Retina (tissue), 1 donor: ENCODE measurements at regions not wholly inside any gene's neighbourhood (a gene's known extent, or its start where the extent isn't known, plus 50 kb on each side); places are given as distances from the start of the nearest gene placed in this dataset.

Source experiments
- DNase-seq: peaks from one replicate; pipeline ENCODE4 v3.0.0-alpha.2; 2016

DNA sequence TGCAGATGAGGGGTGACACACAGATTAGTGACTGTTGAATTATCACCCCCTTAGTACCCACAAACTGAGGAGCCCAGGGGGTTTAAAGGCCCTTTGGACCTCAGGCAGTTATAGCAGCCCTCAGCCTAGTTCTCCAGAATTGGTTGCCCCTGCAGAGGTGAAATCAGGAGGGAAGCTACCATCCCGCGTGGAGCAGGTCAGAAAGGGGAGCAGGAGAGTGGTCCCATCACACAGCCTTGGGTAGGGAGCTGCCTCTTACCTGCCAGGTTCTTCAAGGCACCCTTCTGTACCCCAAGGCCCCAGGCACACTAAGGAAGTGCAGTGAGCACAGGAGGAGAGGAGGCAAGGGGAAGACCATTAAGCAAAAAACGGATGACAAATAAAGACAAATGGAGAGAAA, 121.2 kb upstream of the TNR start:
- no peak for DNase-seq

DNA sequence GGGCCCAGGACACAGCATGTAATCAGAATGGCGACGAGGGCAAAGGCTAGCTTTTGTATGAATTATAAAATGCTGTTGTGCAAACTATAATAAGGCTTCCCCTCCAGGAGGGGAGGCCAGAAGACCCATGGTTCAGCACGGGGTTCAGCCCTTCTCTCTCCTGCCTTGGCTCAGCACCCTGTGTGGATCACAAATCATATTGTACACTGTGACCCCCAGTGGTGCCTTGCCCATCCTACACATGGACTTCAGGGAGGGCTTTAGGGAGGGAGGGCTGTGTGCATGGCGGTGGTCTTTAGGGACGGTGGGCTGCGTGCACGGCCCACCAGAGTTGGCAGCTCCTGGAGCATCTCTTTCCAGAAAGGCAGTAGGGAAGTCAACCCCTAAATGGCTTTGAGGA, 120.8 kb upstream of the TNR start:
- DNase-seq = no peak

DNA sequence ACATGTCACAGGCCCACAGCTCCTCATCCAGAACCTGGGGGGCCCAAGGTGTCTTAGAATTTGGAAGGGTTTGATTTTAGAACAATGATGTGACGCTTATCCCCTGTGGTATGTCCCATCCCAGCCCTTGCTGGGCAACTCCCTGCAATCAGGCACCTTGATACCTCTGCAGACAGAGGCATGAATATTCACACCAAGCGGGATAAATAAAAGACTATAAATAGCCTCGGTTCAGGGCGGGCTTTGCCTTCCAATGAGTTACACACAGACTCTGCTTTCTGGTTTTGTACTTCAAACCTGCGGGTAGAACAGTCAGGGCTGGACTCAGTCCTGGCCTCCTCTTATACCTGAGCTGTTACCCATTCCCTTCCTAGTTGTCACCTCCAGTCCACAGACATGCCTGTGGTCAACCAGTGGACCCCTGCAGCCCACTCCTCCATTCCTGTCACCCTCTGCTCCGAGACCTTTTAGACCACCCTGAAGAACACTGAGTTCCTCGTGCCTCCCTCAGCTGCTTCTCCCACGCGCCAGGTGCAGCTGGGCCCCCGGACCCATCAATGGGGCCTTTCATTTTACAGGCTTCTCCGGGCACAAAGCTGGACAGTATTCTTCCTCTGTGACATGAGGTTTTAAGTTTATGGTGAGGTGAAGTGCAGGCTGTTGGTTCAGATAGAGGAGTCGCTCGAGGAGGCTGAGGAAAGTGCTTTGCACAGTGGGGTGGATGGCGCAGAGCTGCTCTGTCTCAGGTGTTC, 120.1 kb upstream of the TNR start:
- no peak for DNase-seq

DNA sequence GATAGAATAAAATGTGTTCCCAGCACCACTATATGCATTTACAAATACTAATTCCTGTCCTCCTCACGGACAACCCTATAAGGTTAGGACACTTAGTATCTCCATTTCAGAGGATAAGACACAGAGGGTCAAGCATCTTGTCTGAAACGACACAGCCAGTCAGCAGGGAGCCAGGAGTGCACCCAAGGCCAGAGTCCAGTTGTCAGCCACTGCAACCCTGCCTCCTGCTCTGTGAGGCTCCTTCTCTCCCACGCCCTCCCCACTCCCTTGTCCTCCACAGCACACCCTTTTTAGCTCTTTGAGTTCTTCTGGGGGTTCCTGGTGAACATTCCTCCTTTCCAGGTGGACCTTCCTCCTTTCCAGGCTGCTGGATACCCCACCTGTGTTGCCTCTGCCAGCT, 119.0 kb upstream of the TNR start:
- DNase-seq = no peak

GRCh38 chr1:175861626-175862367, 118.4 kb upstream of the TNR start:
- DNase-seq = no peak

- DNase-seq = peak; percentile 57
These were observed 114.4 kb upstream of the TNR start for GRCh38 chr1:175857756-175858155.

GRCh38 chr1:175853681-175854080, 110.3 kb upstream of the TNR start:
- no peak for DNase-seq

DNA sequence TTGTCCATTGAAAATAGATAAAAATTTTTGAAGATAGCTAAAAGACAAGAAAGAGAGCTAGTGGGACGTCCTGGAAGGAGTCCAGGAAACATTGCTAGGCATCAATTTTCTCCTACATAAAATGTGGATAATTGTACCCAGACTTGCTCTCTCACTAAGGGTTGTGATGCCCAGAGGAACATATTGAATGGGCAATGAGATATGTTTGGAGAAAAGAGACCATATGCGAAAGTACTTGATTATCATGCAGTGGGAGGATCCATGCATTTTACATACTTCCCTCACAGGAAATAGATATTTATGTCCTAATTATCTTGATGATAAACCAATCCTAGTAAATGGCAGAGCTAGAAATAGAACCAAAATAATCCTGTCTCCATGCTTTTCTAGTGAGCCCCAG, 108.4 kb upstream of the TNR start:
- no peak for DNase-seq

DNA sequence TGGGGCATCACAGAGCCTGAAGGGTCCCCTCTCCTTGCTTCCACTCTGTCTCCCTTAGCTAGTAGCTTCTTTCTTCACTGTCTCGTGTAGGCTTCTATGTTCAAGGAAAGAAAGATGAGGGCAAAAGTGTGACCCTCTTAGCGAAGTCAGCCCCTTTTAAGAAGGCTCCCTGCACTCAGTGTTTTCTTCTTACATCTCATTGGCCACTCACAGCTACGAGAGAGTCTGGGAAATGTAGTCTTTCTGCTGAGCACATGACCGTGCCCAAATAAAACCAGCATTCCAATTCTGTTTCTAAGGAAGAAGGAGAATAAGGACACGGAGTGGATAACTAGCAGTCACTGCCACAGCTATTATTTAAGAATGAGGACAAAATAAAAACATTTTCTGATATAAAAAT, 104.9 kb upstream of the TNR start:
- DNase-seq = no peak

DNA sequence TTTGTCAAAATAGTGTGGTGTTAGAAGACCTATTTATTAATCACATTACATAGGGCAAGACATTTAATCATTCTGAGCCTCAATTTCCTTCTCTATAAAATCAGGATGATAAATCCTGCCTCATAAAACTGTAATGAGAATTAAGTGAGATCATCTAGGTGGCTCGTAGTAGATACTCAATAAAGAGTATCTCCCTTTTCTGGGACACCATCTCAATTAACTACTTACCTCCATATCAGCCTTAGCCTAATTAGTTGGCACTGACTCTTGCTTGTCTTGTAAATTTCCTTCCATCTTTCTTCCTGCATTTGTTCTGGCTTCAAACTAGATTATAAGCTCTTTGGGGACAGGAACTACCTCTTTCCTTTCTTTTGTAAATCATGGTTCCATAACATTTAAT, 102.6 kb upstream of the TNR start:
- no peak for DNase-seq

- DNase-seq = no peak
These were observed 101.9 kb upstream of the TNR start for GRCh38 chr1:175845338-175845737.

DNA sequence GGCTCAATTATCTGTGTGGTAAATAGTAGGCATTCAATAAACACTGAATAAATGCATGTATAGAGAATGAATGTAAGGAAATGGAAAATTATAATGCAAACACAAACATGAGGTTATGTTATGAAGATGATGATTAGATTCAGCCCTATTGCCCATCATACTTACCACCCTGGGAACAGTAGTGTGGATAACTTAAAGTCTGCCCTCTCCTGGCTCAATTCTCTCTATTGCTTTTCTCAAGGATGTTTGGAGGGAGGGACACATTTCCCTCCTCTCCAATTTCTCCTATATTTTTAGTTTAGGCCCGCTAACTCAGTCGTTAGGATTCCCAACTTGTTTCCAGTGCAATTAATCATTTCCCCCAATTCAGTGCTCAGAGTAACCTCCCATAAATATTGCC, 101.5 kb upstream of the TNR start:
- no peak for DNase-seq

DNA sequence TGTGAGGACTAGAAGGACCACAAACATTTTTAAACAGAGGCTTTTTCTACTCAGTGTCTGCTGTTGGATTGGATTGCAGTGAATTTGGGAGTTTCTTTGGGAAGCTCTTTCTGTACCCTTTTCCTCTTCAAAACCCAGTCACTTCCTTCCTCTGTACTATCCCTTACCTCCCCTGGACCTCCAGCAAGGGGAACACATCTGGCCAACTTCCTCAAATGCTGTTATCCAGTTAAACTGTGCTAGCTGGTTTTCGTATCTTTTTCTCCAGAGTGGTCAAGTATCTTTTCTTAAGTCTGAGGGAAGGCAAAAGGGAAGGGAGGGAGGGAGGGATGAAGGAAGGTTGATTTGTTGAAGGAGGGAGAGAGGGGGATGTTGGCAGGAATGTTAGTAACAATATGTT, 99.2 kb upstream of the TNR start:
- no peak for DNase-seq

GRCh38 chr1:175841738-175842187, 98.4 kb upstream of the TNR start:
- peak; percentile 28 for DNase-seq

- DNase-seq = no peak
These were observed 97.4 kb upstream of the TNR start for GRCh38 chr1:175840787-175841186.

GRCh38 chr1:175839779-175840669, 96.6 kb upstream of the TNR start:
- no peak for DNase-seq

- DNase-seq = no peak
These were observed 91.2 kb upstream of the TNR start for GRCh38 chr1:175834597-175834996.

GRCh38 chr1:175833951-175834350, 90.6 kb upstream of the TNR start:
- no peak for DNase-seq

DNA sequence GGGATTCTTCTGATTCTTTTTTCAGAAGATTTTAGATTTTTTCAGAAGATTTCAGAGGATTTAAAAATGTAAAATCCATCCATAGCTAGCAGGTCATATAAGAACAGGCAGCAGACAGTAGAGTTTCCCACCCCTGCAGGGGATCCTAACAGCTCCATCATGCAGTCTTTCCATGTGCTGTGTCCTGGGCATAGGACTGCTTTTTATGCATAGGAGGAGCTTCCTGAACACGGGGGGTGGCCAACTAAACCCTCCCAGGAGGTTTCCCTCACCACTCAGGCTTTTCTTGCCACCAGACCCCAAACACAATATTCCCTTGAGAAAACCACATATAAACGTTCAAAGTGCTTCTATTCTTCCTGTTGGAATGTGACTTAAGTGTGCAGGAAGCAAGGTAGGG, 90.1 kb upstream of the TNR start:
- no peak for DNase-seq

DNA sequence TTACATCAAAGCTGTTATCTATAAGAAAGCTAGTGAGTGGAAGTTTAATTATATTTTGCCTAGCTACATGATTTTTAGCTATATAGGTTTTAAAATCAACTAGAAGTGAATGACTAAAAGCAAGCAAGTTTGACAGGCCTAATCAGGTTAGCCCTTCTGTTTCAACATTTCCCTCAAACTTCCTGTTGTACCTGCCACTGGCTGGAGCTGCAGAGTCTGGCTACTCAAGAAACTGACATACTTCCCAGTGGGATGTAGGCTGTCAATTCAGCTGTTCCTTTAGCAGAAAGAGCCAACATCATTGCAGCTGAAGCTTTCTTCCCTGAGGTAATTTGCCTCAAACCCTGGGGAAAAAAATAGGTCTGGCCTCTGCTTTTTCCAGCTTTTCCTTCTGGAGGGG, 87.1 kb upstream of the TNR start:
- DNase-seq = peak; percentile 9

DNA sequence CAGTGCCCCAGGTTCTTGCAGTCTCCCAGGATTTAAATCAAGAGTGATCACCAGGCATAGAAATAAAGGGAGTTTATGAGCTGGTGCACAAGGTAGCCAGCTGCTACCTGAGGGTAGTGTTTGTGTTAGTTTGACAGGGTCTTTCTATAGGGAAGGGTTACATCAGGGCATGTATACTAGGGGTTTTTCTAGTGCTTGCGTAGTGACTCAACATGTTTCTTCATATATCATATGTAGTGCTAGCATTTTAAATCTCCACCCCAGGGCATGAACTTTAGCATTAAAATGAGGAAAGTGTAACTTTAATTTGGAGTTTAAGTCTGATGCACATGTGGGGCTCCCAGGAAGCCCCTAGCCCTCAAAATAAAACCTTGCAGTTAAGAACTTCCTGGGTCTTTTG, 86.5 kb upstream of the TNR start:
- DNase-seq = no peak

- no peak for DNase-seq
These were observed 83.3 kb upstream of the TNR start for GRCh38 chr1:175826705-175827104.

DNA sequence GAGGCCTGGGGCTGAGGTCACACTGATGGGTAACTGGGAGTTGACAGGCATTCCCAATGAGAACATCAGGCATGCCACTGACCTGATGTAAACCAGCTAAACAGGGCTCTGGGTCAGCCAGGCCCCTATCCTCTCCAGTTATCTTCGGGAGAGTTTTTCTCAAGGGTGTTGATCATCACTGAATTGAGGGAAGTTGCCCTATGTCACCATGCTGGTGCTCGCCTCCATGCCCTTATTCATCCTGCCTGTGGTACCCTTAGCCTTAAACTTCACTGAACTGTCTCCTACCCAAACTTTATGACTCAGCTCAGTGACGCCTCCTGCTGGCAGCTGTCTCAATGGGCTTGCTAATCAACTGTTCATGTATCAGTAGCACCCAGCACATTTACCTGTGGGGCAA, 80.7 kb upstream of the TNR start:
- no peak for DNase-seq

DNA sequence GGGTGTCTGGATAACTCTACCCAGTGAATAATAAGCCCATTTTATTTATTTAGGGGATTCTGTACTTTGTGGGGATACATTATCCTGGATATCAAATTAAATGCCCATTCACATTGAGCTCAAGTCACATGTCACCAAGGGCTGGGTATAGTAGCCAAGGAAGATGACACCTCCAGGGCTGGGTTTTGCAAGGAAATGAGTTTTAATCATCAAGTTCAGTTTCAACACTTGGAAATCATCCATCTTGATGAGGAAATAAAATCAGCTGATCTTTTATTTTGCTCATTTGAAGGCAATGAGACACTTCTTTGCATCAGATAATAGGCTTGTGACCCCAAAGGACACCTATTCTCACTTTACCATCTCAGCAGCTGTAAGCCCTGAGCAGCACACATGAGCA, 80.0 kb upstream of the TNR start:
- DNase-seq = no peak
